Stimulated activated naive CD8-positive, alpha-beta T cell treated with anti-CD3 and anti-CD28 coated beads, Interleukin-15, Interleukin-2, amounts not matched to agents 100 ng/mL and 50 ng/mL, for 24 hours (primary cell): ENCODE measurements at regions not wholly inside any gene's neighbourhood (a gene's known extent, or its start where the extent isn't known, plus 50 kb on each side); places are given as distances from the start of the nearest gene placed in this dataset.

Experiments
- H3K27ac Mint-ChIP-seq: one replicate; pipeline ENCODE4 v1.8.0; 2021; ENCODE audit warnings: mild to moderate bottlenecking, mixed read lengths
- H3K27me3 Mint-ChIP-seq: one replicate; pipeline ENCODE4 v1.8.0; 2021; ENCODE audit warnings: mixed read lengths
- H3K36me3 Mint-ChIP-seq: one replicate; pipeline ENCODE4 v1.8.0; 2021; ENCODE audit warnings: low read depth, mixed read lengths
- H3K4me1 Mint-ChIP-seq: one replicate; pipeline ENCODE4 v1.8.0; 2021; ENCODE audit warnings: low read depth, mixed read lengths
- H3K4me3 Mint-ChIP-seq: one replicate; pipeline ENCODE4 v1.8.0; 2021; ENCODE audit warnings: mild to moderate bottlenecking, mixed read lengths
- H3K9me3 Mint-ChIP-seq: one replicate; pipeline ENCODE4 v1.8.0; 2021; ENCODE audit warnings: mixed read lengths

- Mint-ChIP-seq H3K9me3 (no peaks in the 10 kb centered on the region), H3K4me1 (no peaks in the 10 kb centered on the region), H3K27me3 (peaks cover 44% of the 10 kb centered on the region), H3K27ac (no peak overlapping the region), H3K36me3 (no peaks in the 10 kb centered on the region), H3K4me3 (no peak overlapping the region)
Observed at GRCh38 chr17:36823850-36824677, 113.2 kb upstream of the LHX1 start.

- no peaks in the 10 kb centered on the region for H3K9me3 Mint-ChIP-seq
- no peak overlapping the region for H3K4me3 Mint-ChIP-seq
- H3K36me3 Mint-ChIP-seq = no peaks in the 10 kb centered on the region
- H3K27me3 Mint-ChIP-seq = peaks cover 42% of the 10 kb centered on the region
- H3K27ac Mint-ChIP-seq = no peak overlapping the region
- no peaks in the 10 kb centered on the region for H3K4me1 Mint-ChIP-seq
Observed at GRCh38 chr17:36824678-36825101, 112.6 kb upstream of the LHX1 start.

- H3K36me3 Mint-ChIP-seq = no peaks in the 10 kb centered on the region
- H3K27ac Mint-ChIP-seq = no peak overlapping the region
- H3K4me3 Mint-ChIP-seq = no peak overlapping the region
- no peaks in the 10 kb centered on the region for H3K9me3 Mint-ChIP-seq
- H3K27me3 Mint-ChIP-seq = peaks cover 42% of the 10 kb centered on the region
- H3K4me1 Mint-ChIP-seq = no peaks in the 10 kb centered on the region
Observed at GRCh38 chr17:36825113-36825512, 112.2 kb upstream of the LHX1 start.

GRCh38 chr17:36825521-36825920 lies 111.8 kb upstream of the LHX1 start:
- no peak overlapping the region for H3K27ac Mint-ChIP-seq
- H3K9me3 Mint-ChIP-seq = no peaks in the 10 kb centered on the region
- H3K36me3 Mint-ChIP-seq = no peaks in the 10 kb centered on the region
- H3K4me3 Mint-ChIP-seq = no peak overlapping the region
- H3K27me3 Mint-ChIP-seq = peaks cover 42% of the 10 kb centered on the region
- no peaks in the 10 kb centered on the region for H3K4me1 Mint-ChIP-seq

- Mint-ChIP-seq H3K4me1 (no peaks in the 10 kb centered on the region), H3K36me3 (no peaks in the 10 kb centered on the region)
Observed at GRCh38 chr17:36825951-36826350, 111.3 kb upstream of the LHX1 start.

GRCh38 chr17:36827081-36827480 lies 110.2 kb upstream of the LHX1 start:
- Mint-ChIP-seq H3K27ac (no peak overlapping the region), H3K9me3 (no peaks in the 10 kb centered on the region), H3K4me3 (no peak overlapping the region), H3K4me1 (no peaks in the 10 kb centered on the region), H3K36me3 (no peaks in the 10 kb centered on the region), H3K27me3 (peaks cover 37% of the 10 kb centered on the region)

More at GRCh38 chr17:36825951-36826350, 111.3 kb upstream of the LHX1 start:
- Mint-ChIP-seq H3K27me3 (peaks cover 40% of the 10 kb centered on the region), H3K27ac (no peak overlapping the region), H3K4me3 (no peak overlapping the region), H3K9me3 (no peaks in the 10 kb centered on the region)

GRCh38 chr17:36829676-36830075 lies 107.6 kb upstream of the LHX1 start:
- Mint-ChIP-seq H3K27me3 (peaks cover 28% of the 10 kb centered on the region), H3K9me3 (no peaks in the 10 kb centered on the region)

GRCh38 chr17:36833279-36833678 lies 104.0 kb upstream of the LHX1 start:
- peaks cover 5% of the 10 kb centered on the region for H3K27me3 Mint-ChIP-seq
- H3K4me3 Mint-ChIP-seq = no peak overlapping the region
- H3K9me3 Mint-ChIP-seq = no peaks in the 10 kb centered on the region
- H3K27ac Mint-ChIP-seq = no peak overlapping the region
- no peaks in the 10 kb centered on the region for H3K36me3 Mint-ChIP-seq
- H3K4me1 Mint-ChIP-seq = no peaks in the 10 kb centered on the region

More at GRCh38 chr17:36829676-36830075, 107.6 kb upstream of the LHX1 start:
- Mint-ChIP-seq H3K36me3 (no peaks in the 10 kb centered on the region), H3K27ac (no peak overlapping the region), H3K4me3 (no peak overlapping the region), H3K4me1 (no peaks in the 10 kb centered on the region)

GRCh38 chr17:36835036-36835435 lies 102.2 kb upstream of the LHX1 start:
- Mint-ChIP-seq H3K27me3 (peaks cover 5% of the 10 kb centered on the region), H3K27ac (no peak overlapping the region), H3K4me1 (no peaks in the 10 kb centered on the region), H3K4me3 (no peak overlapping the region), H3K36me3 (no peaks in the 10 kb centered on the region), H3K9me3 (no peaks in the 10 kb centered on the region)

GRCh38 chr17:36837195-36837938 lies 99.9 kb upstream of the LHX1 start:
- Mint-ChIP-seq H3K4me1 (no peaks in the 10 kb centered on the region), H3K27me3 (peaks cover 13% of the 10 kb centered on the region), H3K36me3 (no peaks in the 10 kb centered on the region), H3K9me3 (peaks cover 7% of the 10 kb centered on the region), H3K27ac (no peak overlapping the region), H3K4me3 (no peak overlapping the region)

GRCh38 chr17:36837939-36838272 lies 99.4 kb upstream of the LHX1 start:
- peaks cover 13% of the 10 kb centered on the region for H3K27me3 Mint-ChIP-seq
- H3K4me1 Mint-ChIP-seq = no peaks in the 10 kb centered on the region
- H3K36me3 Mint-ChIP-seq = no peaks in the 10 kb centered on the region
- peaks cover 7% of the 10 kb centered on the region for H3K9me3 Mint-ChIP-seq
- no peak overlapping the region for H3K27ac Mint-ChIP-seq
- H3K4me3 Mint-ChIP-seq = no peak overlapping the region

- H3K27ac Mint-ChIP-seq = no peak overlapping the region
- no peaks in the 10 kb centered on the region for H3K36me3 Mint-ChIP-seq
- peaks cover 7% of the 10 kb centered on the region for H3K9me3 Mint-ChIP-seq
- H3K27me3 Mint-ChIP-seq = peaks cover 20% of the 10 kb centered on the region
- no peak overlapping the region for H3K4me3 Mint-ChIP-seq
- H3K4me1 Mint-ChIP-seq = peaks cover 8% of the 10 kb centered on the region
Observed at GRCh38 chr17:36839256-36839655, 98.0 kb upstream of the LHX1 start.

- peaks cover 32% of the 10 kb centered on the region for H3K27me3 Mint-ChIP-seq
- H3K36me3 Mint-ChIP-seq = no peaks in the 10 kb centered on the region
- H3K4me1 Mint-ChIP-seq = peaks cover 17% of the 10 kb centered on the region
- peaks cover 7% of the 10 kb centered on the region for H3K9me3 Mint-ChIP-seq
- H3K4me3 Mint-ChIP-seq = no peak overlapping the region
- H3K27ac Mint-ChIP-seq = no peak overlapping the region
Observed at GRCh38 chr17:36840796-36841195, 96.5 kb upstream of the LHX1 start.

GRCh38 chr17:36842231-36842819 lies 95.0 kb upstream of the LHX1 start:
- Mint-ChIP-seq H3K27me3 (peaks cover 34% of the 10 kb centered on the region), H3K4me3 (no peak overlapping the region), H3K4me1 (peaks cover 17% of the 10 kb centered on the region), H3K9me3 (peaks cover 7% of the 10 kb centered on the region), H3K36me3 (no peaks in the 10 kb centered on the region), H3K27ac (no peak overlapping the region)

- Mint-ChIP-seq H3K27me3 (peaks cover 34% of the 10 kb centered on the region), H3K4me1 (peaks cover 17% of the 10 kb centered on the region), H3K27ac (no peak overlapping the region)
Observed at GRCh38 chr17:36842963-36843558, 94.2 kb upstream of the LHX1 start.

More at GRCh38 chr17:36842963-36843558, 94.2 kb upstream of the LHX1 start:
- Mint-ChIP-seq H3K4me3 (no peak overlapping the region), H3K36me3 (no peaks in the 10 kb centered on the region), H3K9me3 (peaks cover 7% of the 10 kb centered on the region)
